Neural cell (in vitro differentiated cells): ENCODE measurements at regions not wholly inside any gene's neighbourhood (a gene's known extent, or its start where the extent isn't known, plus 50 kb on each side); places are given as distances from the start of the nearest gene placed in this dataset.

Source experiments
- H2AFZ ChIP-seq: fragments of 200-600, 300-800 bp; sonication (generic), shearing (Covaris generic); 2 replicates; pipeline ENCODE4 v1.6.0; 2014; ENCODE audit warnings: low read depth, mild to moderate bottlenecking, antibody characterized with exemption, low read length, moderate library complexity
- H3F3A ChIP-seq: fragments of 200-600 bp; shearing (Covaris generic); 2 replicates; pipeline ENCODE4 v1.6.1; 2016; ENCODE audit warnings: mild to moderate bottlenecking, moderate library complexity, mixed read lengths, antibody characterized with exemption, low read length; ENCODE audit not compliant: insufficient read depth, poor library complexity, severe bottlenecking
- H3K27ac ChIP-seq: fragments of 200-600, 300-800 bp; sonication (generic), shearing (Covaris generic); 2 replicates; pipeline ENCODE4 v1.5.1; 2014; ENCODE audit warnings: mild to moderate bottlenecking, low read length, moderate library complexity
- H3K27me3 ChIP-seq: fragments of 300-800, 200-600 bp; sonication (generic), shearing (Covaris generic); 2 replicates; pipeline ENCODE4 v1.6.0; 2014; ENCODE audit warnings: mild to moderate bottlenecking, low read depth, low read length, moderate library complexity; ENCODE audit not compliant: insufficient read depth
- H3K36me3 ChIP-seq: fragments of 300-800, 200-600 bp; sonication (generic), shearing (Covaris generic); 2 replicates; pipeline ENCODE4 v1.5.1; 2014; ENCODE audit warnings: mild to moderate bottlenecking, antibody characterized with exemption, low read length, moderate library complexity; ENCODE audit not compliant: insufficient read depth
- H3K4me2 ChIP-seq: fragments of 300-800, 200-600 bp; sonication (generic), shearing (Covaris generic); 2 replicates; pipeline ENCODE4 v1.6.0; 2014; ENCODE audit warnings: mild to moderate bottlenecking, low read length
- H3K4me3 ChIP-seq: fragments of 300-800, 200-600 bp; sonication (generic), shearing (Covaris generic); 2 replicates; pipeline ENCODE4 v1.5.1; 2014; ENCODE audit warnings: mild to moderate bottlenecking, low read length, moderate library complexity
- H3K79me2 ChIP-seq: fragments of 200-600 bp; shearing (Covaris generic); replicated peaks from 2 replicates; pipeline ENCODE4 v1.6.0; 2014; ENCODE audit warnings: mild to moderate bottlenecking, low read length, moderate library complexity; ENCODE audit not compliant: insufficient read depth
- H3K9ac ChIP-seq: fragments of 300-800, 200-600 bp; sonication (generic), shearing (Covaris generic); 2 replicates; pipeline ENCODE4 v1.6.1; 2016; ENCODE audit warnings: mild to moderate bottlenecking, low read length, mixed read lengths
- H3K9me2 ChIP-seq: fragments of 200-600 bp; shearing (Covaris generic); 2 replicates; pipeline ENCODE4 v1.6.1; 2016; ENCODE audit warnings: mild to moderate bottlenecking, low read length, mixed read lengths; ENCODE audit not compliant: insufficient read depth
- H3K9me3 ChIP-seq: fragments of 200-600, 300-800 bp; sonication (generic), shearing (Covaris generic); 2 replicates; pipeline ENCODE4 v1.6.1; 2016; ENCODE audit warnings: mild to moderate bottlenecking, mixed run types, low read length, moderate library complexity, mixed read lengths
- H4K20me1 ChIP-seq: fragments of 200-600 bp; shearing (Covaris generic); 2 replicates; pipeline ENCODE4 v1.6.1; 2016; ENCODE audit warnings: mild to moderate bottlenecking, mixed run types; ENCODE audit not compliant: insufficient read depth
- CTCF ChIP-seq: fragments of 450-650 bp; IDR thresholded peaks from 2 replicates; pipeline ENCODE4 v1.5.1; 2014; ENCODE audit warnings: antibody characterized with exemption, mild to moderate bottlenecking, moderate library complexity; ENCODE audit not compliant: poor library complexity, severe bottlenecking
- EP300 ChIP-seq: fragments of 450-650 bp; conservative IDR thresholded peaks from 2 replicates; pipeline ENCODE4 v1.6.1; 2014; ENCODE audit warnings: antibody characterized with exemption, mild to moderate bottlenecking, moderate library complexity; ENCODE audit not compliant: poor library complexity, severe bottlenecking
- EZH2 ChIP-seq: fragments of 200-600, 300-800 bp; shearing (Covaris generic), sonication (generic); IDR thresholded peaks from 2 replicates; pipeline ENCODE4 v1.6.1; 2014; ENCODE audit warnings: antibody characterized with exemption, low read length, borderline replicate concordance, mild to moderate bottlenecking; ENCODE audit not compliant: insufficient read depth, poor library complexity, severe bottlenecking
- MXI1 ChIP-seq: fragments of 450-650 bp; conservative IDR thresholded peaks from 2 replicates; pipeline ENCODE4 v1.6.1; 2014; ENCODE audit warnings: antibody characterized with exemption, mild to moderate bottlenecking; ENCODE audit not compliant: poor library complexity, severe bottlenecking
- POLR2AphosphoS5 ChIP-seq: IDR thresholded peaks from 2 replicates; pipeline ENCODE4 v1.6.1; 2012
- RAD21 ChIP-seq: fragments of 450-650 bp; conservative IDR thresholded peaks from 2 replicates; pipeline ENCODE4 v1.6.1; 2014; ENCODE audit warnings: antibody characterized with exemption, mild to moderate bottlenecking, moderate library complexity
- REST ChIP-seq: IDR thresholded peaks from 2 replicates; pipeline ENCODE4 v1.6.1; 2012; ENCODE audit warnings: borderline replicate concordance
- SMC3 ChIP-seq: fragments of 450-650 bp; conservative IDR thresholded peaks from 2 replicates; pipeline ENCODE4 v1.6.1; 2014; ENCODE audit warnings: antibody characterized with exemption, mild to moderate bottlenecking, moderate library complexity; ENCODE audit not compliant: poor library complexity
- TAF1 ChIP-seq: IDR thresholded peaks from 2 replicates; pipeline ENCODE4 v1.6.1; 2012; ENCODE audit warnings: low read depth

GRCh38 chr12:105506678-105507310, 176.3 kb downstream of the C12orf75 start:
- Histone ChIP-seq H3K27ac (no peak overlapping the region), H3K36me3 (no peaks in the 10 kb centered on the region), H3K4me3 (no peak overlapping the region), H3F3A (no peaks in the 10 kb centered on the region), H3K9ac (no peak overlapping the region), H3K9me3 (no peaks in the 10 kb centered on the region), H2AFZ (no peak overlapping the region), H3K4me2 (no peak overlapping the region), H3K9me2 (no peaks in the 10 kb centered on the region), H4K20me1 (no peaks in the 10 kb centered on the region), H3K27me3 (no peaks in the 10 kb centered on the region), H3K79me2 (no peaks in the 10 kb centered on the region)
- TF ChIP-seq POLR2AphosphoS5, result no peak
- TF ChIP-seq TAF1, result no peak
- TF ChIP-seq SMC3, result no peak

- no peak for TF ChIP-seq EZH2
- no peak for TF ChIP-seq RAD21
- TF ChIP-seq CTCF, result no peak
- no peak for TF ChIP-seq POLR2AphosphoS5
- no peak for TF ChIP-seq SMC3
- no peak for TF ChIP-seq TAF1
- no peak for TF ChIP-seq REST
- no peak for TF ChIP-seq MXI1
- TF ChIP-seq EP300, result no peak
- Histone ChIP-seq H3K9me2 (no peaks in the 10 kb centered on the region), H3F3A (no peaks in the 10 kb centered on the region), H3K36me3 (no peaks in the 10 kb centered on the region), H2AFZ (no peak overlapping the region), H3K9ac (no peak overlapping the region), H3K9me3 (no peaks in the 10 kb centered on the region), H3K4me3 (no peak overlapping the region), H3K79me2 (no peaks in the 10 kb centered on the region), H3K4me2 (no peak overlapping the region), H4K20me1 (no peaks in the 10 kb centered on the region), H3K27ac (no peak overlapping the region), H3K27me3 (no peaks in the 10 kb centered on the region)
These were observed 177.0 kb downstream of the C12orf75 start for GRCh38 chr12:105507311-105508038.
